Colon (tissue), 2 donors: ENCODE measurements at regions not wholly inside any gene's neighbourhood (a gene's known extent, or its start where the extent isn't known, plus 50 kb on each side); places are given as distances from the start of the nearest gene placed in this dataset.

Experiments used
- FAIRE-seq: peaks from 2 replicates; lab custom pipeline; 2012; peaks lifted over from hg19 to GRCh38; lab: Jason Lieb, UNC
- donor health status: control.
- donor health status: control.

DNA sequence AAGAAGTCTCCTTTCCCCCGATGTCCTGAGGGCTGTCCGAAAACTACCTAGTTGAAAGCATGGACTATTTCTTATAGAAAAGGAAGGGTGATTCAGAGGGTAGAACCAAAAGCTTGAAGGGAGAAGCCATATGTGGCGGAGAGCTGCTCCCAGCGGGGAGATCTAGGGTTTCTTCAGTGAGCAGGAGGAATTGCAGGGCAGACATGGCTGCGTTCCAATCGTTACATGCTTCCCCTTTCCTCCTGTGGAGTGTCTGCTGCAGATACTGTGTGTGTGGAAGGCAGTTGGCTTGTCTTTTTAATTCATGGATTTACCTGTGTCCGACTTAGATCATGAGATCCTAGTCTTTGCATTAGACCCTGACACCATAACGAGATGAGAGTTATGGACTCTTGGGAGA lies 799.5 kb downstream of the QKI start:
- no peak for FAIRE-seq

GRCh38 chr6:164211254-164211653 lies 796.7 kb downstream of the QKI start:
- FAIRE-seq, result no peak

- no peak for FAIRE-seq
Observed at GRCh38 chr6:164210783-164211182, 796.3 kb downstream of the QKI start.

DNA sequence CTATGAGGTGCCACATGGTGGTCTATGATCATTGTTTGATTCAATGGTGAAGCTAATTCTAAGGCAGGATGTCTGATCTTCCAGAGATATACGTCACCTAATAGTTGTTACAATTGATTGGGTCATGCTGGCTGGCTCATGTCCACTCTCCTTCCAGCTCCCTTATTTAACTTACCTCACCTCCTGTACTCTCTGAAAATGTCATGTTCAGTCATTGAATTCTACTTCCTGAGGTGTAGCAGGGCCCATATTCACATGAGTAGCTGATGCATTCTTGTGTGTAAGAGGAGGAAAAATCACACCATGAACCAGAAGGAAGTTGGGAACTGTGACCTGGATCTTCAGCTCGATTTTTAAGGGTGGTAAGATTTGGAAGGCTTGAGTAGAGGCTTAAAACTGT lies 795.8 kb downstream of the QKI start:
- FAIRE-seq, result no peak

GRCh38 chr6:164208371-164208770 lies 793.9 kb downstream of the QKI start:
- no peak for FAIRE-seq

DNA sequence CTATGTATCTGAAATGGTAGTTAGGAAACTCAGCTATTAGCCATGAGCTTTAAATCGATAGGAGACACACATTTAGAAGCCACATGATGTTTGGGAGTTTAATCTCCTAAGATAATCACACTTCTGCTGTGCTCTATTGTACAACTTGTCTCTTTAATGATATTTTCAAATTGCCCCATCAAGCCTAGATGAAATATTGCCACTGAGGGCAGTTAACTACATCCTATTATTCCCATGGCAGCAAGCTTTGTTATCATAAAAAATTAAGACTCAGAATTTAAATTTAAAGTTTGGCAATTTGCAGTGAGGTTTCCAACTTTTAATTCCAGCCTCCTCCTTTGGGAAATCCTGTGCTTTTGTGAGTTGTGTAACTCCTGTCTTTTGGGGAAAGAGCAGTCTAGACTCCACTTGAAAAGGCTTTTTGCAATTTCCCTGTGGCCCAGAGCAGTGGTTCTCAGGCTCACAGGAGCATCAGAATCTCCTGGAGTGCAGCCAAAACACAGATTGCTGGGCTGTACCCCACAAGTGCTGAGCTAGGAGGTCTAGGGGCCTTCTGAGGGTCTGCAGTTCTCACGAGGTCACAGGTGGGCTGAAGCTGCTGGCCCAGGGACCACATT lies 792.4 kb downstream of the QKI start:
- no peak for FAIRE-seq

GRCh38 chr6:164200071-164200470 lies 785.6 kb downstream of the QKI start:
- no peak for FAIRE-seq

- FAIRE-seq, result no peak
Observed at GRCh38 chr6:164195942-164196281, 781.4 kb downstream of the QKI start.

GRCh38 chr6:164195278-164195941 lies 780.9 kb downstream of the QKI start:
- no peak for FAIRE-seq

- no peak for FAIRE-seq
Observed at GRCh38 chr6:164188861-164189260, 774.3 kb downstream of the QKI start.

- no peak for FAIRE-seq
Observed at GRCh38 chr6:164185471-164185871, 771.0 kb downstream of the QKI start.

DNA sequence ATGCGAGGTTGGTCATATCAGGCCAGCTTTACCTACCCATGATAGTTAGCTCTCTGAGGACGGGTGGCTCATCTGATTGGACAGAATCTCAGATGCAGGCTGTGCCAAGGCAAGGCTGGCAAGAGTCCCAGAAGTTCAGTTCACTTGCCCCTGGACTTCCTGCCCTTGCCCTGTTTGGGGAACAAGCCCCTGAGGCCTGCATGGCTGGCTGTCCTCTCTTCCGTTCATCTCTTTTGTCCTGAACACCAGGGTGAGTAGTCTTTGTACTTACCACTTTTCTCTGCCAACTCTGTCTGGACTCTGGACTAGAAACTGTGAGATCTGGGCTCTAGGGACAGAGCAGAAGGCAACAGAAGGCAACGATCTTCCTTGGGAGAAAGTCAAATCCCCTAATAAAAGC lies 769.9 kb downstream of the QKI start:
- FAIRE-seq, result no peak

- FAIRE-seq, result no peak
Observed at GRCh38 chr6:164183556-164184123, 769.1 kb downstream of the QKI start.

GRCh38 chr6:164178679-164179332 lies 764.3 kb downstream of the QKI start:
- FAIRE-seq, result no peak

GRCh38 chr6:164169355-164169754 lies 754.8 kb downstream of the QKI start:
- no peak for FAIRE-seq

DNA sequence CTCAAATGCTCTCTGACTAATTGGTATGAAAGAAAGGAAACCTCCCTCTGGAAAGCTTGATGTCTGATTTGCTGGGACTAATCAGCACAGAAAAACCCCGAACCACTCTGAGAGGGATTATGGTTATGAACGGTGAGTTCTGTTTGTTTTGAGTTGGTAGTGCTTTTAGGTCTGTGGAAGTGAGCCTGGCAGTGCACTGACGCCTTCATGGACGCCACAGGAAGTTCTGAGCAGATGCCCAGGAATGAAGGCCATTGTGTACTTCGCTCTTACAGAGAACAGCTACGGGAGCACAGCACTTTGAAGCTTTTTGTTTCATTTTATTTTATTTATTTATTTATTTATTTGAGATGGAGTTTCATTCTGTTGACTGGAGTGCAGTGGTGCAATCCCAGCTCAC lies 754.1 kb downstream of the QKI start:
- no peak for FAIRE-seq

GRCh38 chr6:164167873-164168405 lies 753.4 kb downstream of the QKI start:
- no peak for FAIRE-seq

DNA sequence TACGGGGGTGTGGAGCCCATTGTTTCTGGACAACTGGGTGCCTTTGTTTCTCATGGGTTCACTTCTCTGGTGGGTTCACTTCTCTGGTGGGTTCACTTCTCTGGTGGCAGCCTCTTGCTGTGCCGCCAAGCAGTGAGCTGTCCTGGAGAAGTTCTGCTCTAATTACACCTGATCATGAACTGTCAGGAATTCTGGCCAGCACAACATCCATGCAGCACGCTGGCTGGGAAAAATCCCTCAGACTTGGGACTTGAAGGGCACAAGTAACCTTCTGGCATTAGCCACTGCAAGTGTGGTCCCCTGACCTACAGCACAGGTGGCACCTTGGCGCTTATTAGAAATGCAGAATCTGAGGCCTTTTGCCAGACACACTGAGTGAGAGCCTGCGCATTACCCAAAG lies 752.5 kb downstream of the QKI start:
- no peak for FAIRE-seq

- FAIRE-seq, result no peak
Observed at GRCh38 chr6:164166515-164166914, 752.0 kb downstream of the QKI start.

- FAIRE-seq, result no peak
Observed at GRCh38 chr6:164164876-164165275, 750.4 kb downstream of the QKI start.

GRCh38 chr6:164163239-164163638 lies 748.7 kb downstream of the QKI start:
- no peak for FAIRE-seq

GRCh38 chr6:164159061-164159460 lies 744.5 kb downstream of the QKI start:
- FAIRE-seq, result no peak

GRCh38 chr6:164154588-164154987 lies 740.1 kb downstream of the QKI start:
- no peak for FAIRE-seq
